Bronchial epithelial cell (primary cell): ENCODE measurements at regions not wholly inside any gene's neighbourhood (a gene's known extent, or its start where the extent isn't known, plus 50 kb on each side); places are given as distances from the start of the nearest gene placed in this dataset.

Experiments
- DNase-seq: peaks from one replicate; pipeline ENCODE4 v3.0.0-alpha.2; 2010; ENCODE audit warnings: low read depth
- FAIRE-seq: peaks from 2 replicates; lab custom pipeline; 2011; peaks lifted over from hg19 to GRCh38; lab: Jason Lieb, UNC
- H3K27me3 ChIP-seq: 2 replicates; pipeline ENCODE4 v1.5.1; 2011; ENCODE audit warnings: low read length; ENCODE audit not compliant: control insufficient read depth, insufficient read depth
- H3K36me3 ChIP-seq: 2 replicates; pipeline ENCODE4 v1.5.1; 2011; ENCODE audit warnings: low read length; ENCODE audit not compliant: control insufficient read depth, insufficient read depth
- H3K4me3 ChIP-seq: 2 replicates; pipeline ENCODE4 v1.5.1; 2011; ENCODE audit warnings: mild to moderate bottlenecking, low read depth, low read length, control low read depth
- TF ChIP-seq, protein P1 (sequence below): IDR thresholded peaks from 2 replicates; pipeline ENCODE4 v1.5.1; 2011; ENCODE audit warnings: mild to moderate bottlenecking, moderate library complexity, low read length, control low read depth, inconsistent platforms; ENCODE audit not compliant: insufficient read depth, severe bottlenecking

DNA sequence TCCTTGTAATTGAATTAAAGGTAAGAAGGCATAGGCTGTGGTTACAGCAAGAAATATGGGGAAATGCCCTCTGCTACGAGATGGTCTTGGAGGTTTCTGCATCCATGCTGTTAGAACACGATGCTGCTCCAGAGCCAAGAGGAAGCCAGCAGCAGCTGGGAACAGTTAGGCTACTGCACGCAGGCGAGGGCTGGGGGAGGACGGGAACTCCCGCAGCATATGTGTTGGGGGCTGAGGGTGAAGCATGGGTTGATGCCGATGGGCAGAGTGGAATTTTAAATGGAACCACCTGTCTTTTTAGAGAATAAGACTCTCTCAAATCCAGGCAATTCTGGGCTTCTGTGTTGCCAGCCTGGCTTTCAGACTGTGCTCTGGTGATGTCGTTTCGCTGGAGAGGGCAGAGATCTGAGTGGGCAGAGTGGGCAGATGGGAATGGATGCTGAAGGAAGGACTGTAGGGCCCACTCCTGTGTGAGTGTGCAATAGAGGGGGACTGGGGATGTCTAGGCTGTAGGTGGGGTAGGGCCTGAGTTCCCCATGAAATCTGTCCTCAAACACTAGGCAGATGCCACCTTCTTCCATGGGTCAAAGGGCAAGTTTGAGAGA is 417.0 kb upstream of the TPM1 start:
- no peak overlapping the region for H3K4me3 ChIP-seq
- no peak for DNase-seq
- no peaks in the 10 kb centered on the region for H3K36me3 ChIP-seq
- H3K27me3 ChIP-seq = no peaks in the 10 kb centered on the region
- peak; percentile 75 for FAIRE-seq
- TF ChIP-seq, protein P1, sequence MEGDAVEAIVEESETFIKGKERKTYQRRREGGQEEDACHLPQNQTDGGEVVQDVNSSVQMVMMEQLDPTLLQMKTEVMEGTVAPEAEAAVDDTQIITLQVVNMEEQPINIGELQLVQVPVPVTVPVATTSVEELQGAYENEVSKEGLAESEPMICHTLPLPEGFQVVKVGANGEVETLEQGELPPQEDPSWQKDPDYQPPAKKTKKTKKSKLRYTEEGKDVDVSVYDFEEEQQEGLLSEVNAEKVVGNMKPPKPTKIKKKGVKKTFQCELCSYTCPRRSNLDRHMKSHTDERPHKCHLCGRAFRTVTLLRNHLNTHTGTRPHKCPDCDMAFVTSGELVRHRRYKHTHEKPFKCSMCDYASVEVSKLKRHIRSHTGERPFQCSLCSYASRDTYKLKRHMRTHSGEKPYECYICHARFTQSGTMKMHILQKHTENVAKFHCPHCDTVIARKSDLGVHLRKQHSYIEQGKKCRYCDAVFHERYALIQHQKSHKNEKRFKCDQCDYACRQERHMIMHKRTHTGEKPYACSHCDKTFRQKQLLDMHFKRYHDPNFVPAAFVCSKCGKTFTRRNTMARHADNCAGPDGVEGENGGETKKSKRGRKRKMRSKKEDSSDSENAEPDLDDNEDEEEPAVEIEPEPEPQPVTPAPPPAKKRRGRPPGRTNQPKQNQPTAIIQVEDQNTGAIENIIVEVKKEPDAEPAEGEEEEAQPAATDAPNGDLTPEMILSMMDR = no peak

DNA sequence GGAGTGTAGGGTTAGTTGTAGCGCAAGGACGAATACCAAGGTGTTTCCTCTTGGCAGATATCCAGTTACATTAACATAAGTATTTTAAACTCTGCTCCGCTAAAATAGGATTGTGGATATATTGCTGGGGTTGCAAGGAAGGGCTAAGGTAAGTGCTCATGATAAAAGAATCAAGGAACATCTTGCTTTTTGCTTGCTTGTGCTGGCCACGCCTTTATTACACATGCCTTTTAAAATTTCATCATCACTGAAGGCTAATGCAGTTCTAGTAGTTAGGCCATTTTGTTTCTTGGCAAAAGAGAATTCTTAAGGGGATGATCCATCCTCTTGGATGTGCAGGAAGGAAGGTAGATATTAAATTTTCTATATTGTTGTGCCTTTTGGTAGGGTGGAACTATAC is 415.6 kb upstream of the TPM1 start:
- no peaks in the 10 kb centered on the region for H3K27me3 ChIP-seq
- H3K36me3 ChIP-seq = no peaks in the 10 kb centered on the region
- DNase-seq = peak; percentile 54
- H3K4me3 ChIP-seq = no peak overlapping the region
- FAIRE-seq = no peak
- TF ChIP-seq, protein P1 = no peak

DNA sequence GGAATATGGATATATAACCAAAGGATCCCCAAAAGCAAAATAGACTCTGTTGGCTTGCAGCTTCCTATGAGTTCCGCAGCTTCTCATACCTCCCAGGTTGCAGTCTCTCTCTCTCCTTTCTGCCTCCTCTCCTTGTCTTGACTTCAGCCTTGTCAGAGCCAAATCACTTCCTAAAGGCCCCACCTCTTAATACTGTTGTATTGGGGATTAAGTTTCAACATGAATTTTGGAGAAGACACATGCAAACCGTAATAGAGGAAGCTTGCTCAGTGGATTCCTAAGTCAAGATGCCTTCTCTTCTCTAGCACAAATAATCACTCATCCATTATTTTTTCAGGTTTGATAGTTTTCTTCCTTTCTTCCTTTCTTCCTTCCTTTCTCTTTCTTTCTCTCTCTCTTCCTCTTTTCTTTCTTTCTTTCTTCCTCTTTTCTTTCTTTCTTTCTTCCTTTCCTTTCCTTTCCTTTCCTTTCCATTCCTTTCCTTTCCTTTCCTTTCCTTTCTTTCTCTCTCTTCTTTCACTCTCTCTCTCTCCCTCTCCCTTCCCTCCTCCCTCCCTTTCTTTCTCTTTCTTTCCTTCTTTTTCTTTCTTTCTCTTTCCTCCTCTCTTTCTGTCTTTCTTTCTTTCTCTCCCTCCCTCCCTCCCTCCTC is 411.3 kb upstream of the TPM1 start:
- TF ChIP-seq, protein P1 = no peak
- no peaks in the 10 kb centered on the region for H3K36me3 ChIP-seq
- H3K27me3 ChIP-seq = no peaks in the 10 kb centered on the region
- H3K4me3 ChIP-seq = no peak overlapping the region
- FAIRE-seq (no peak), DNase-seq (peak; percentile 13)

DNA sequence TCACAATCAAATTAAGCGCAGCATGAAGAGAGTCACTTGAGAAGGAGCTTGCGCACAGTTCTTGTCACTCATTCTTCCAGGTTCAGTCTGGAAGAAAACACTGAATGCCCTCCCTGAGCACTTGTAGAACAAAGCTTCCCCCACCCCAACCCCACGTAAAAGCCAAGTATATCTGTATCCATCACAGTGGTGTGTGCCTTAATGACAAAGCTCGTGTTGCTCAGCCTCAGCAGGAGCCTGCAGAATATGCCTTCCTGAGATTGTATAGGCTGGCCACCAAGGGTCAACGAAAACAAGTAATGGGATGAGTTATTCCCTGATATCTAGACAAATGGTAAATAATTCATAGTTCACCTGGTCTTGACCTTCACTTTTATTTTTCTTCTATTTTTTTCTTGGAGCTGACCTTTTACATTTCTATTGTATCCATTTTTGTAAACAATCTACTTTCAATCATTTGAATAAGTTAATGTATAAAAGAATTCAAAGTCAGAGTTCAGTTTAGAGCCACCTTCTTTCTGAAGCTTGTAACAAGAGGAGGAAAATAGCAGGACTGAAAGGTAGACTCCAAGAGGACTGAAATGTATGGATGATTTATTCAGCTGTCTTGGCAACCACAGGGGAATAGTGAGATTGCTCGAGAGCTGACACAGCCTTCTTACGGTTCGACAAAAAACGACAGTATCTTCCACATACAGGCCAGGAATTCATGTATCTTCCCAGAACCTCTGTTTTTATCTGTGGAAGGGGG is 405.5 kb upstream of the TPM1 start:
- TF ChIP-seq, protein P1 = no peak
- no peak overlapping the region for H3K4me3 ChIP-seq
- FAIRE-seq = no peak
- DNase-seq = no peak
- H3K36me3 ChIP-seq = no peaks in the 10 kb centered on the region
- H3K27me3 ChIP-seq = no peaks in the 10 kb centered on the region

DNA sequence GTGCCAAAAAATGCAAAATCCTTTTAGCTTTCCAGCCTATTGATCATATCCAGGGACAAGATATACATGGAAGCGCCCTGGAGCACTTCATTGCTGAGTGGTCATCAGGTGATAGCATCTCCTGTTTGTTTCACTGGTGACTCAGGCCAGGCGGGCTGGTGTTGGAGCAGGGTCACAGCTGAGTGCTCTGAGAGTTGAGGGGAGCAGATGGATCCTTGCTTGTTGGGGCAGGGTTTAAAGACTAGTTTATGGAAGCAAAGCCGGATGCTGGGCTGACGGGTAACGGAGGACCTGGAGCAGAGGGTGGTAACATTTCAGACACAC is 405.0 kb upstream of the TPM1 start:
- DNase-seq (no peak), FAIRE-seq (no peak)
- TF ChIP-seq, protein P1 = no peak
- Histone ChIP-seq H3K4me3 (no peak overlapping the region), H3K36me3 (no peaks in the 10 kb centered on the region), H3K27me3 (no peaks in the 10 kb centered on the region)
